GM13977 (cell line): ENCODE measurements at regions not wholly inside any gene's neighbourhood (a gene's known extent, or its start where the extent isn't known, plus 50 kb on each side); places are given as distances from the start of the nearest gene placed in this dataset.

Experiments
- DNase-seq: peaks from one replicate; pipeline ENCODE4 v3.0.0; 2012; ENCODE audit warnings: low spot score
- CTCF ChIP-seq: IDR thresholded peaks from 2 replicates; pipeline ENCODE4 v1.5.1; 2012; ENCODE audit warnings: mild to moderate bottlenecking, control low read depth; ENCODE audit not compliant: insufficient read depth; ENCODE audit errors: extremely low read depth, missing control alignments
- in situ Hi-C: fragments of 300-500 bp; cut with MboI; formaldehyde crosslinking; loops from one replicate; pipeline ENCODE4 v1.12.0; 2022; ENCODE audit warnings: low sequenced_read_pairs, low pct_unique_long_range_greater_than_20kb, mixed read lengths, inconsistent platforms; ENCODE audit not compliant: unreplicated experiment

- TF ChIP-seq CTCF = no peak
- peak; percentile 34 for DNase-seq
- in situ Hi-C loops = no loop called here
Measured at GRCh38 chr5:68739752-68740151, 354.1 kb upstream of the SLC30A5 start.

GRCh38 chr5:68740226-68740910, 353.4 kb upstream of the SLC30A5 start:
- no peak for TF ChIP-seq CTCF
- DNase-seq = no peak
- in situ Hi-C loops = no loop called here

GRCh38 chr5:68744206-68744605, 349.6 kb upstream of the SLC30A5 start:
- no peak for DNase-seq
- in situ Hi-C loops = no loop called here
- no peak for TF ChIP-seq CTCF

- peak; percentile 49 for TF ChIP-seq CTCF
- DNase-seq = no peak
- in situ Hi-C loops = no loop called here
Measured at GRCh38 chr5:68745448-68745847, 348.4 kb upstream of the SLC30A5 start.

GRCh38 chr5:68746220-68746619, 347.6 kb upstream of the SLC30A5 start:
- DNase-seq = no peak
- in situ Hi-C loops = no loop called here
- no peak for TF ChIP-seq CTCF

GRCh38 chr5:68746643-68747420, 347.0 kb upstream of the SLC30A5 start:
- in situ Hi-C loops = no loop called here
- no peak for TF ChIP-seq CTCF
- no peak for DNase-seq
